Caco-2 (cell line): ENCODE measurements at regions not wholly inside any gene's neighbourhood (a gene's known extent, or its start where the extent isn't known, plus 50 kb on each side); places are given as distances from the start of the nearest gene placed in this dataset.
A peak's percentile ranks its signal among the peaks of the same experiment; 100 is the strongest.

Experiments
- BruUV-seq: library from RNA; stranded (reverse); fragments of 400-500 nt; replicated peaks from 2 replicates; lab custom pipeline; 2021; lab: Mats Ljungman, UMichigan
- CTCF ChIA-PET: fragments of 300-600 bp; sonication (Branson Sonifier 250); formaldehyde crosslinking; loops from one replicate; lab custom pipeline; 2022; ENCODE audit warnings: antibody characterized with exemption; lab: Charles Lee
- POLR2A ChIA-PET: fragments of 300-600 bp; sonication (Branson Sonifier 250); formaldehyde crosslinking; loops from one replicate; lab custom pipeline; 2022; ENCODE audit warnings: antibody characterized with exemption; lab: Charles Lee
- DNase-seq, 2 experiments: peaks; one replicate each; pipeline versions ENCODE4 v3.0.0 to v3.0.0-alpha.2; 2020 to 2022
- H3K27me3 ChIP-seq: replicated peaks from 2 replicates; pipeline ENCODE4 v1.6.0; 2011; ENCODE audit warnings: low read length; ENCODE audit not compliant: control insufficient read depth, insufficient read depth
- H3K36me3 ChIP-seq: 2 replicates; pipeline ENCODE4 v1.5.1; 2011; ENCODE audit warnings: low read length; ENCODE audit not compliant: control insufficient read depth, insufficient read depth
- H3K4me1 ChIP-seq: fragments of 250-450 bp; sonication (Bioruptor Pico); 2 replicates; pipeline ENCODE4 v1.5.1; 2020; ENCODE audit warnings: mild to moderate bottlenecking
- H3K4me3 ChIP-seq: 2 replicates; pipeline ENCODE4 v1.5.1; 2011; ENCODE audit warnings: low read depth, mild to moderate bottlenecking, control low read depth, low read length
- H3K9me3 ChIP-seq: fragments of 250-450 bp; sonication (Bioruptor Pico); 2 replicates; pipeline ENCODE4 v1.5.1; 2020; ENCODE audit warnings: mild to moderate bottlenecking, moderate library complexity
- H3K27ac Mint-ChIP-seq: one replicate; pipeline ENCODE4 v1.8.0; 2022; ENCODE audit warnings: mixed read lengths; ENCODE audit not compliant: unreplicated experiment
- H3K27me3 Mint-ChIP-seq: one replicate; pipeline ENCODE4 v1.8.0; 2022; ENCODE audit warnings: mixed read lengths; ENCODE audit not compliant: insufficient read depth, unreplicated experiment
- H3K36me3 Mint-ChIP-seq: one replicate; pipeline ENCODE4 v1.8.0; 2022; ENCODE audit warnings: mild to moderate bottlenecking, mixed read lengths; ENCODE audit not compliant: insufficient read depth, unreplicated experiment
- H3K4me1 Mint-ChIP-seq: one replicate; pipeline ENCODE4 v1.8.0; 2022; ENCODE audit warnings: low read depth, mixed read lengths; ENCODE audit not compliant: unreplicated experiment
- H3K4me3 Mint-ChIP-seq: one replicate; pipeline ENCODE4 v1.8.0; 2022; ENCODE audit warnings: mild to moderate bottlenecking, moderate library complexity, mixed read lengths; ENCODE audit not compliant: unreplicated experiment
- H3K9me3 Mint-ChIP-seq: one replicate; pipeline ENCODE4 v1.8.0; 2022; ENCODE audit warnings: mixed read lengths; ENCODE audit not compliant: unreplicated experiment
- CTCF ChIP-seq, 2 experiments: fragments of 200-600 bp in 1 of 2; IDR thresholded peaks; 1 replicate in 1 of 2; 2 replicates in 1 of 2; pipeline versions ENCODE4 v1.5.1 to v1.8.0; 2011 to 2022; ENCODE audit warnings: antibody characterized with exemption in 1 of 2, control low read depth in 1 of 2, inconsistent platforms in 1 of 2, low read depth in 1 of 2, low read length in 1 of 2, mild to moderate bottlenecking in 1 of 2, moderate library complexity in 1 of 2; ENCODE audit not compliant: insufficient read depth in 1 of 2, severe bottlenecking in 1 of 2, unreplicated experiment in 1 of 2
- intact Hi-C: fragments of 100-400 bp; cut with micrococcal nuclease; formaldehyde crosslinking; loops from one replicate; pipeline ENCODE4 v1.10.0; 2022; ENCODE audit not compliant: unreplicated experiment

- intact Hi-C loops = no loop called here
- H3K27ac Mint-ChIP-seq = no peak overlapping the region
- Histone ChIP-seq H3K36me3 (no peaks in the 10 kb centered on the region), H3K27me3 (no peaks in the 10 kb centered on the region), H3K4me1 (peaks cover 7% of the 10 kb centered on the region), H3K4me3 (no peak overlapping the region), H3K9me3 (no peaks in the 10 kb centered on the region)
- ChIA-PET POLR2A (no interaction called here), CTCF (no interaction called here)
- H3K36me3 Mint-ChIP-seq = no peaks in the 10 kb centered on the region
- no peaks in the 10 kb centered on the region for H3K9me3 Mint-ChIP-seq
- no peak for TF ChIP-seq CTCF (IDR thresholded peaks at IDR 0.05; ENCODE audit: insufficient read depth in 1 of 2, low read depth in 1 of 2, low read length in 1 of 2, severe bottlenecking in 1 of 2, unreplicated experiment in 1 of 2)
- H3K4me1 Mint-ChIP-seq = peaks cover 9% of the 10 kb centered on the region
- BruUV-seq = no TSS peak
- DNase-seq = no peak
- H3K4me3 Mint-ChIP-seq = no peak overlapping the region
- H3K27me3 Mint-ChIP-seq = no peaks in the 10 kb centered on the region
Observed at GRCh38 chr10:78415111-78415510, 381.4 kb downstream of the RPS24 start.

GRCh38 chr10:78416031-78417011 lies 382.7 kb downstream of the RPS24 start:
- H3K4me1 ChIP-seq = peaks cover 7% of the 10 kb centered on the region
- H3K36me3 ChIP-seq = no peaks in the 10 kb centered on the region
- Mint-ChIP-seq H3K4me3 (no peak overlapping the region), H3K27me3 (no peaks in the 10 kb centered on the region), H3K36me3 (no peaks in the 10 kb centered on the region), H3K9me3 (no peaks in the 10 kb centered on the region), H3K27ac (peak overlapping the region; percentile 29), H3K4me1 (peaks cover 9% of the 10 kb centered on the region)
- no peak for DNase-seq
- ChIA-PET POLR2A (no interaction called here), CTCF (no interaction called here)
- H3K27me3 ChIP-seq = no peaks in the 10 kb centered on the region
- intact Hi-C loops = no loop called here
- no peaks in the 10 kb centered on the region for H3K9me3 ChIP-seq
- TF ChIP-seq CTCF (IDR thresholded peaks at IDR 0.05; ENCODE audit: insufficient read depth in 1 of 2, low read depth in 1 of 2, low read length in 1 of 2, severe bottlenecking in 1 of 2, unreplicated experiment in 1 of 2) = no peak
- BruUV-seq = no TSS peak
- no peak overlapping the region for H3K4me3 ChIP-seq

- ChIA-PET POLR2A (no interaction called here), CTCF (interaction anchor here (0.6 kb wide), 1 partner anchor 24 kb away, joined by 5 read pairs; no protein-coding TSS in a partner anchor)
- Histone ChIP-seq H3K4me1 (peaks cover 7% of the 10 kb centered on the region), H3K27me3 (no peaks in the 10 kb centered on the region), H3K4me3 (no peak overlapping the region), H3K9me3 (no peaks in the 10 kb centered on the region), H3K36me3 (no peaks in the 10 kb centered on the region)
- no peak for DNase-seq
- intact Hi-C loops = no loop called here
- Mint-ChIP-seq H3K27me3 (no peaks in the 10 kb centered on the region), H3K9me3 (no peaks in the 10 kb centered on the region), H3K36me3 (no peaks in the 10 kb centered on the region), H3K4me3 (no peak overlapping the region), H3K4me1 (peaks cover 9% of the 10 kb centered on the region), H3K27ac (no peak overlapping the region)
- no peak for TF ChIP-seq CTCF (IDR thresholded peaks at IDR 0.05; ENCODE audit: insufficient read depth in 1 of 2, low read depth in 1 of 2, low read length in 1 of 2, severe bottlenecking in 1 of 2, unreplicated experiment in 1 of 2)
- no TSS peak for BruUV-seq
Observed at GRCh38 chr10:78417425-78418370, 384.0 kb downstream of the RPS24 start.
